ENCODE measurements at regions not wholly inside any gene's neighbourhood (a gene's known extent, or its start where the extent isn't known, plus 50 kb on each side); places are given as distances from the start of the nearest gene placed in this dataset.
"Not testable (repeated sequence)": the region's sequence is repeated elsewhere in the genome, so short reads cannot be mapped to it uniquely, and the experiment has no call there.

- Histone ChIP-seq H3K4me1 (ENCODE audit: insufficient read depth) (no peaks in the 10 kb centered on the region), H3K27me3 (no peaks in the 10 kb centered on the region), H3K9me3 (no peaks in the 10 kb centered on the region), H3K36me3 (no peaks in the 10 kb centered on the region), H3K27ac (no peak overlapping the region), H3K4me3 (no peak overlapping the region)
- TF ChIP-seq EP300 (IDR thresholded peaks at IDR 0.05), result no peak
- TF ChIP-seq CTCF (IDR thresholded peaks at IDR 0.05), result no peak
- no peak for TF ChIP-seq POLR2A (IDR thresholded peaks at IDR 0.05)
- intact Hi-C loops (cut with DNase I), result no loop called here
- no peak for DNase-seq
- WGBS, 3 donors, result 76 to 80% (median 79%) methylated on average over 6 of the region's 6 CpGs
Measured at GRCh38 chr2:145524303-145524702, 1004.4 kb upstream of the ZEB2 start.

- H3K27me3 ChIP-seq; H3K4me1 ChIP-seq (ENCODE audit: insufficient read depth); intact Hi-C loops (cut with DNase I); H3K36me3 ChIP-seq; H3K27ac ChIP-seq; H3K4me3 ChIP-seq; H3K9me3 ChIP-seq; DNase-seq: not testable (repeated sequence)
- 95 to 97% (median 96%) methylated on average over 5 of the region's 5 CpGs for WGBS, 3 donors
Measured at GRCh38 chr2:145519254-145519653, 999.3 kb upstream of the ZEB2 start.

- WGBS, 3 donors, result 92 to 94% (median 92%) methylated on average over 4 of the region's 4 CpGs
- no peak overlapping the region for H3K27ac ChIP-seq
- DNase-seq, result no peak
- no peak overlapping the region for H3K4me3 ChIP-seq
- H3K4me1 ChIP-seq (ENCODE audit: insufficient read depth), result no peaks in the 10 kb centered on the region
- no peaks in the 10 kb centered on the region for H3K9me3 ChIP-seq
- TF ChIP-seq EP300 (IDR thresholded peaks at IDR 0.05), result no peak
- no peak for TF ChIP-seq CTCF (IDR thresholded peaks at IDR 0.05)
- TF ChIP-seq POLR2A (IDR thresholded peaks at IDR 0.05), result no peak
- H3K27me3 ChIP-seq, result no peaks in the 10 kb centered on the region
- H3K36me3 ChIP-seq, result no peaks in the 10 kb centered on the region
- intact Hi-C loops (cut with DNase I), result no loop called here
Measured at GRCh38 chr2:145511946-145512345, 992.0 kb upstream of the ZEB2 start.

GRCh38 chr2:145503511-145503910, 983.6 kb upstream of the ZEB2 start:
- no peak for TF ChIP-seq CTCF (IDR thresholded peaks at IDR 0.05)
- TF ChIP-seq POLR2A (IDR thresholded peaks at IDR 0.05), result no peak
- TF ChIP-seq EP300 (IDR thresholded peaks at IDR 0.05), result no peak

GRCh38 chr2:145501920-145502319, 982.0 kb upstream of the ZEB2 start:
- no peaks in the 10 kb centered on the region for H3K4me1 ChIP-seq (ENCODE audit: insufficient read depth)
- 92 to 94% (median 92%) methylated on average over 3 of the region's 3 CpGs for WGBS, 3 donors
- no peaks in the 10 kb centered on the region for H3K36me3 ChIP-seq
- H3K27ac ChIP-seq, result no peak overlapping the region
- no peak for DNase-seq
- no peaks in the 10 kb centered on the region for H3K9me3 ChIP-seq
- no peaks in the 10 kb centered on the region for H3K27me3 ChIP-seq
- H3K4me3 ChIP-seq, result no peak overlapping the region
- TF ChIP-seq EP300 (IDR thresholded peaks at IDR 0.05) (no peak), POLR2A (IDR thresholded peaks at IDR 0.05) (no peak), CTCF (IDR thresholded peaks at IDR 0.05) (no peak)
- intact Hi-C loops (cut with DNase I), result no loop called here

More at GRCh38 chr2:145503511-145503910, 983.6 kb upstream of the ZEB2 start:
- no peaks in the 10 kb centered on the region for H3K36me3 ChIP-seq
- no peak for DNase-seq
- intact Hi-C loops (cut with DNase I), result no loop called here
- H3K4me3 ChIP-seq, result no peak overlapping the region
- H3K9me3 ChIP-seq, result no peaks in the 10 kb centered on the region
- no peaks in the 10 kb centered on the region for H3K4me1 ChIP-seq (ENCODE audit: insufficient read depth)
- WGBS, 3 donors, result 48 to 75% (median 57%) methylated on average over 3 of the region's 3 CpGs
- H3K27me3 ChIP-seq, result no peaks in the 10 kb centered on the region
- H3K27ac ChIP-seq, result no peak overlapping the region
